ENCODE measurements at regions not wholly inside any gene's neighbourhood (a gene's known extent, or its start where the extent isn't known, plus 50 kb on each side); places are given as distances from the start of the nearest gene placed in this dataset.

- no peak for TF ChIP-seq CTCF (conservative IDR thresholded peaks at IDR 0.05)
- no peak for TF ChIP-seq ZFX (IDR thresholded peaks at IDR 0.05)
Measured at GRCh38 chr16:9580025-9580424, 488.6 kb downstream of the HAPSTR1 start.

All from C4-2B (cell line).